ENCODE measurements at regions not wholly inside any gene's neighbourhood (a gene's known extent, or its start where the extent isn't known, plus 50 kb on each side); places are given as distances from the start of the nearest gene placed in this dataset.
"Not testable (repeated sequence)": the region's sequence is repeated elsewhere in the genome, so short reads cannot be mapped to it uniquely, and the experiment has no call there.

- DNase-seq (ENCODE audit: low read depth), result no peak
Measured at GRCh38 chrX:130467936-130468335, 66.1 kb downstream of the RBMX2 start.

GRCh38 chrX:130468395-130468923, 66.7 kb downstream of the RBMX2 start:
- no peak for DNase-seq (ENCODE audit: low read depth)

GRCh38 chrX:130482871-130483270, 81.1 kb downstream of the RBMX2 start:
- DNase-seq (ENCODE audit: low read depth), result no peak

GRCh38 chrX:130485870-130486269, 84.1 kb downstream of the RBMX2 start:
- DNase-seq (ENCODE audit: low read depth), result no peak

GRCh38 chrX:130495502-130495901, 93.7 kb downstream of the RBMX2 start:
- not testable (repeated sequence) for DNase-seq (ENCODE audit: low read depth)

GRCh38 chrX:130497531-130497930, 95.7 kb downstream of the RBMX2 start:
- DNase-seq (ENCODE audit: low read depth), result no peak

- DNase-seq (ENCODE audit: low read depth), result no peak
Measured at GRCh38 chrX:130498653-130499274, 97.0 kb downstream of the RBMX2 start.

GRCh38 chrX:130502016-130502570, 100.3 kb downstream of the RBMX2 start:
- DNase-seq (ENCODE audit: low read depth), result no peak

GRCh38 chrX:130504019-130504418, 102.2 kb downstream of the RBMX2 start:
- DNase-seq (ENCODE audit: low read depth), result no peak

GRCh38 chrX:130507015-130507414, 105.2 kb downstream of the RBMX2 start:
- no peak for DNase-seq (ENCODE audit: low read depth)

- not testable (repeated sequence) for DNase-seq (ENCODE audit: low read depth)
Measured at GRCh38 chrX:130512534-130512933, 110.7 kb downstream of the RBMX2 start.

- no peak for DNase-seq (ENCODE audit: low read depth)
Measured at GRCh38 chrX:130516123-130516522, 114.3 kb downstream of the RBMX2 start.

- no peak for DNase-seq (ENCODE audit: low read depth)
Measured at GRCh38 chrX:130523460-130524394, 121.9 kb downstream of the RBMX2 start.

GRCh38 chrX:130524476-130525194, 122.8 kb downstream of the RBMX2 start:
- DNase-seq (ENCODE audit: low read depth), result no peak

GRCh38 chrX:130529531-130529930, 127.7 kb downstream of the RBMX2 start:
- no peak for DNase-seq (ENCODE audit: low read depth)

- no peak for DNase-seq (ENCODE audit: low read depth)
Measured at GRCh38 chrX:130531066-130531465, 129.3 kb downstream of the RBMX2 start.

GRCh38 chrX:130539721-130540321, 138.0 kb downstream of the RBMX2 start:
- peak; percentile 17 for DNase-seq (ENCODE audit: low read depth)

GRCh38 chrX:130543603-130544325, 142.0 kb downstream of the RBMX2 start:
- no peak for DNase-seq (ENCODE audit: low read depth)

- DNase-seq (ENCODE audit: low read depth), result no peak
Measured at GRCh38 chrX:130545796-130546195, 144.0 kb downstream of the RBMX2 start.

- not testable (repeated sequence) for DNase-seq (ENCODE audit: low read depth)
Measured at GRCh38 chrX:130549382-130549781, 147.6 kb downstream of the RBMX2 start.

GRCh38 chrX:130550351-130550750, 148.6 kb downstream of the RBMX2 start:
- DNase-seq (ENCODE audit: low read depth), result no peak
